ENCODE measurements at regions not wholly inside any gene's neighbourhood (a gene's known extent, or its start where the extent isn't known, plus 50 kb on each side); places are given as distances from the start of the nearest gene placed in this dataset.
A peak's percentile ranks its signal among the peaks of the same experiment; 100 is the strongest.

GRCh38 chr20:39280875-39281274, 318.7 kb downstream of the DHX35 start:
- DNase-seq = no peak

DNA sequence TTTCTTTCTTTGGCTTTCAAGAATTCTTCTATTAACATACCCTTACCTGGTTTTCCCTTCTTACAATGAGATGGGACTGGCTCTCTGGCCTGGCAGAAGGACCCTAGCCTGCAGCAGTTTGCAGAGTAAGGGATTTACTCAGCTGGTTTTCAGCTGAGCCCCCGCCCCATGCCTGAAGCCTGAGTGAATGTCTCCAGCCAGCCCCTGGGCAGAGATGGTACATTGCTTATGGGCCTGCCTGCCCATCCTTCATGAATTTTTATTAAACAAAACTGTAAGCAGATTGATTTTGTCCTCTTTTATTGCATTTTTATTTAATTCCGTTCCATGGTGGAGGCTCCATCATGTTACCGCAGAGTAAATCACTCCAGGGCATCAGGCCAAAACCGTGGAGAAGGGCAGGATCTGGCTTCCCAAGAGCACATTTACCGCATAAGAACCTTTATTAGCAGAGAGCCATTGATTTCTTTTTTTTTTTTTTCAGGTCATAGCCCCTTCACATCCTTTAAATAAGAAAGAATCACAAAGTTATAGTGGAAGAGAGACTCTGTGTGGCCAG, 316.2 kb downstream of the DHX35 start:
- no peak for DNase-seq

GRCh38 chr20:39277185-39277584, 315.0 kb downstream of the DHX35 start:
- DNase-seq = no peak

GRCh38 chr20:39270837-39271604, 308.9 kb downstream of the DHX35 start:
- DNase-seq = no peak

- DNase-seq = no peak
Observed at GRCh38 chr20:39269493-39270217, 307.5 kb downstream of the DHX35 start.

GRCh38 chr20:39268981-39269461, 306.9 kb downstream of the DHX35 start:
- peak; percentile 1 for DNase-seq

DNA sequence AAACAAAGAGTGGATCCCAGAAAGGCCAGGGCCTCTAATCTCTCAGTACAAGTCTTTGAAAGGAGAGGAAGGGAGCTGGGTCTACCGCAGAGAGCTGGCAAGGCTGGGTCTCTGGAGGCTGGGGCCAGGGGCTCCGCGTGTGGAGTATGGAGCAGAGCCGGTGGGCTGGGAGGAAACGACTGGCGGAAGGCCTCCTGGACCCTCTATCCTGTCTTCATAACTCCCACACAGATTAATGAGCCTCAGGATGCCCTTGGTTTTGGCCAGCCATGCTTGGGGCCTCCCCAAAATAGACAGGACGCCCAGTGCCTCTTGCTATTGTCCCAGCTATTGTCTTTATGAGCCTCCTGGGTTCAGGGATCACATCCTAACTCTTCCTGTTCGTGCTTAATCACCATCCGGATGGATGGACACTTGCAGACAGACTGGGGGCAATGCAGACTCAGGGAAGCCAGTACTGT, 306.4 kb downstream of the DHX35 start:
- DNase-seq = no peak

GRCh38 chr20:39266989-39267388, 304.8 kb downstream of the DHX35 start:
- DNase-seq = no peak

GRCh38 chr20:39264506-39265172, 302.5 kb downstream of the DHX35 start:
- DNase-seq = peak; percentile 68

DNA sequence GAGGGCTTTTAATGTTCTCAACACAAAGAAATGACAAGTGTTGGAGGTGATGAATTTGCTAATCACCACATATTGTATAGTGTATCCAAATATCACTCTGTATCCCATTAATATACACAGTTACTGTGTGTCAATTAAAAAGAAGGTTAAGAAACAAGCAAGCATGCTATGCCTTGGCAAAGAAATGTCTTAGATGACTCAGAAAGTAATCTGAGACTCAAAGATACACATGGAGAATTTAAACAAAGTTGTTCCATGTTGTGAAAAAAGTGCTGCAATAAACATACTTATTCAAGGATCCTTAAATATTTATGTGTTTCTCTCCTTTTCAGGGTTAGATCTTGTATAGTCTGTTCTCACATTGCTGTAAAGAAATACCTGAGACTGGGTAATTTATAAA, 300.9 kb downstream of the DHX35 start:
- no peak for DNase-seq

DNA sequence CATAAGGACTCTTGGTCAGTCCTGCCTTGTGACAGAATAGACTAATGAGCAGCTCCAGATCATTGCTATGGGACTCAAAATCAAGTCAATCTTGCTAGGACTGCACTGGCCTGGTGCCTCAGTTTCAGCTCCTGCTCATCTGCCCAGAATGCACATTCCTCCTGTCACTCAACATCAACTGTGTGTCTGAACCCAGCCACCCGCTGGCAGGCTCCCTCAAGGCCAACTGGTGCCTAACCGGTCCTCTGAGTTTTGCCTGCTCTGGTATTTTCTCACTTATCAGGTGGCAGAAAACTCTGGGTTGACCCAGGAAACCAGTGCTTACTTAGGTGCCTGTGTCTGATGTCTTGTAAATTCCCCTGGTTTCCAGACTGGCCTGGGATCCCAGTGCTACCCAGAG, 297.7 kb downstream of the DHX35 start:
- no peak for DNase-seq

DNA sequence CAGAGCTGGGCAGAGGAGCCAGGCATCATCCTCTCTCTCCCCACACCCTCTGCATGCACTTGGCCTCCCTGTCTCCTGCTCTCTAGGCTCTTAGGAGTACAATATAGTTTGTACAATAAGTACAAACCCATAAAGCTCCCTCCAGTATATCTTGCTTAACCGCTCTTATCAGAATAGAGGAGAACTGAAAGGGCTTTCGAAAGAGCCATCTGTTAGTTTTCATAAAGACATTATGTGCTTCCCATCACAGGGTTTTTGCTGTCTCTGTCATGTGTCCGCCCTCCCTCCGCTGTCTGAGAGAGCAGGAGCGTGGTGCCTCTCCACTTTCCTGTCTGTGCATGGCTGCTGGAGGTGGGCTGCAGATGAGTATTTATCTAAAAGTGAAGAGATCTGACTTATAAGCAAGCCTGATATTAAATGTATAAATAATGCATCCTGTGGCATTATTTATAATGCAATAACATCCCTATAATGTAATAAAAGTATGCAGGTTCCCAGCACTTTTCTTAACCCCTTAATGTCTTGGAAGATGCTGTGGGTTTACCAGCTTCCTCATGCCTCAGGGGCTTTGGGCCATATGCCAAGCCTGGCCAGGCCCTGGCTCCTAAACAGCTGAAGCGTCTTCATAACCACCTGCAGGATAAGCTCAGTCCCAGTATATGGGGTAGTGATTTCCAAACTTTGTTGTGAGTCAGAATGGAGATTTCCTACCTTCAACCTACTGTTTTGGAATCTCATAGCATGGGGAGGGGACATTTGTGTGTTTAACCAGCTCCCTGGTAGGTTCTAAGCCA, 297.1 kb downstream of the DHX35 start:
- no peak for DNase-seq

DNA sequence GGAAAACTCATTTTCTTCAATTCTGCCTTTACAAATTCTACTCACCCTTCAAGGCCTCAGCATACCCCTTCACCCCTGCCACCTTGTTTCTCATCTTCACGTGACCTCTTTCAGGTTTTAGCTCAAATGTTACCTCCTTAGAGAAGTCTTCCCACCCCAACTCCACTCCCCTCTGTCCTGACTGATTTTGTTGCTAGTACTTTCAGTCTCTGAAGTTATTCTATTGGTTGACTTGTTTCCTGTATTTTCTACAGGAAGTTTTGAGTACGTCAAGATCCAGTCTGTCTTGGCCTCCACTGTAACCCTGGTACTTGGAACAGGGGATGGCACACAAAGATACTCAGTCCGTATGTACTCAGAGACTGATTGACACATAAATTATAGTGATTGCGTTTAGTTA, 296.1 kb downstream of the DHX35 start:
- no peak for DNase-seq

GRCh38 chr20:39253051-39253755, 291.1 kb downstream of the DHX35 start:
- DNase-seq = no peak

DNA sequence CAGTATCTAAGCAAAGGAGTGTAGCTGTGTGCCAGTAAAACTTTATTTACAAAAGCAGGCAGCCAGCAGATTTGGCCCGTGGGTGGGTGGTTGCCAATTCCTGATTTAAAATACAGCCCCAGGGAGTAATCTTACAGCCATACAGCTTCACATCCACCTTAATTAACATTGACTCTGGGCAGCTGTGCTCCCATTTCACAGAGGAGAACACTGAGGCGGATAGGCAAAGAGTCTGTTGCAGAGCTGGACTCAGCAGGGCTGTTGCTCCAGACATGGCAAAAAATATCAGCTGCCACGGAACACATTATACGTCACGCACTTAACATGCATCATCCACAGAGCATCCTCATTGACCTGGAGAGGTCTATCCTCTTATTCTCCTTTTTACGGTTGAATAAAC, 289.9 kb downstream of the DHX35 start:
- no peak for DNase-seq

DNA sequence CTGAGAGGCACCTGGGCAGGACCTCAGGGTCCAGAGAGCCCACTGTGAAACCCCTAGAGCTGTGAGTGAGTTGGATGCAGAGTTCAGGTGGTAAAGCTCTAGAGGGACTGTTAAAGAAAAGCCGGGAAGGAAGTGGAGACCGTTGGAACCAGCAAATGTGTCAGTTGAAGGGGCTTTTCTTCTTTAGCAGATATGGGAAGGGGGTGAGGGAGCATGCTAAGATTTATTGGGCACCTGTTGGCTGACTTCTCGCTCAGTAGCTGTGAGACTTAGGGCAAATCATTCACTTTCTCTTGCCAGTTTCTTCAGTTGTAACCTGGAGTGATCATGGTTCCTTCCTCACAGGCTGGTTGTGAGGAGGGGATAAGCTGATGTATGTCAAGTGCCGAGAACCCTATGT, 287.7 kb downstream of the DHX35 start:
- DNase-seq = no peak

- no peak for DNase-seq
Observed at GRCh38 chr20:39248862-39249485, 286.8 kb downstream of the DHX35 start.

GRCh38 chr20:39248171-39248861, 286.2 kb downstream of the DHX35 start:
- DNase-seq = no peak

GRCh38 chr20:39246436-39246835, 284.3 kb downstream of the DHX35 start:
- DNase-seq = no peak

DNA sequence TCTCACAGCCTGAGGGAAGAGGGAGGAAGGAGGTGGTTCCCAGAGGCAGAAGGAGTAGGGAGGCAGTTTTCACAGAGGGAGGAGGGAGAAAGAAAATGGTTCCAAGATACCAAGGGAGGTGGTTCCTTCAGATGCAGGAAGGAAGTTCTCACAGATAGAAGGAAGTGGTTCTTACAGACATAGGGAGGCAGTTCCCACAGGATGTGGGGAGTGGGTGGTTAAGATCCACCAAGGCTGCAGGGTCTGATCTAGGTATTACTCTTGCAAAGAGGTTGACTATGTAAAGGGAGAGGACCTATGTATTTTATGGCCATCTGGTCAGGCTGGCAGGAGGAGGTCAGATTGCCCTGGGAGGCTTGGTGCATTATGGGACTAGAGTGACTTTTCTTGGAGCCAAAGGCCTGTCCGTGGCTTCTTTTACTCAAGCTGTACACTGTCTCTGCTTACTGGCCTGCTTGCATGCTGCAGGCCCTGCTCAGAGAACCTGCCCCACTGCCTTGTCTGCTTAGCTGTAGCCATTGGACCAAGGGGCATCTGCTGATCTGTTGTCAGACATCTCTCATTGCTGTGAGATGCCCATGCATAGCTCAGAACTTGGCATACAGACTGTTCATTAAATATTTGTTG, 283.7 kb downstream of the DHX35 start:
- no peak for DNase-seq
